ENCODE measurements at regions not wholly inside any gene's neighbourhood (a gene's known extent, or its start where the extent isn't known, plus 50 kb on each side); places are given as distances from the start of the nearest gene placed in this dataset.

GRCh38 chr1:219792337-219793021 is 135.9 kb downstream of the SLC30A10 start:
- no peak for DNase-seq (ENCODE audit: low read depth)
- no peak overlapping the region for H3K4me3 ChIP-seq (ENCODE audit: low read depth, low read length)
- no peak for TF ChIP-seq CTCF (IDR thresholded peaks at IDR 0.05; ENCODE audit: insufficient read depth, low read depth, low read length, missing control alignments)

GRCh38 chr1:219791766-219792165 is 136.6 kb downstream of the SLC30A10 start:
- no peak for TF ChIP-seq CTCF (IDR thresholded peaks at IDR 0.05; ENCODE audit: insufficient read depth, low read depth, low read length, missing control alignments)
- DNase-seq (ENCODE audit: low read depth), result no peak
- no peak overlapping the region for H3K4me3 ChIP-seq (ENCODE audit: low read depth, low read length)

DNA sequence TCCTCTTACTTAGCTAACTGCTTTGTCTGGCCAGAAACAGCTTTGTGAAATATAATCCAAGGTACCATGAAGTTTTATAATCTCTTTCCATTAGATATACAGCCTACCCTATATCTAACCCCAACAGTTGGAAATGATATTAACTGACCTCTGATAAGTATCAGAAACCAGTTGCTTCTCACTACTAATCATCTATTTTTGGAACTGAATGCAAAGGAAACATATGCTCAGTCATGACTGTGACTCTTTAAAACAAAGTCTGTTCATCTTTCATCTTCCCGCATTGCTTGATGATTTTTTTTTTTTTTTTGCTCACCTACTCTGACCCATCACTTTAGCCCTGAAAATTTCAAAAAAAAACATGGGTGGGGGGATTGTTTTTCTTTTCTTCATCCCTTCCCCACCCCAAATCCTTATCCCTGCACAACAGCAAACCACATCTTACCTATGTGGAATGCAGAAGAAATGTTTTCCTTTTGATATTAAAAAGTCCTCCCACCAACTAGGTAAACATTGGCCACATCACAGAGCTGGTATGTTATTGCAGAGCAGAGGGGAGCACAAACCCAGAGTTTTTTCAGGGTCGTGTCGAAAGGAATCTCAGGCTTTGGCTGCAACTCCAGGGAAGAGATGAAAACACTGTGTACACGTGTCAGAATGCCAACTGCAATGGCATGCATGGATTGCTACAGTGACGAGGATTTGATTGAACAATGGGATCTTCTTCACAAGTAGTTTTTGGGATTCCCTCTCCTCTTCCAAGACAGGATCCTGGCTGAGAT is 137.3 kb downstream of the SLC30A10 start:
- no peak for TF ChIP-seq CTCF (IDR thresholded peaks at IDR 0.05; ENCODE audit: insufficient read depth, low read depth, low read length, missing control alignments)
- DNase-seq (ENCODE audit: low read depth), result no peak

DNA sequence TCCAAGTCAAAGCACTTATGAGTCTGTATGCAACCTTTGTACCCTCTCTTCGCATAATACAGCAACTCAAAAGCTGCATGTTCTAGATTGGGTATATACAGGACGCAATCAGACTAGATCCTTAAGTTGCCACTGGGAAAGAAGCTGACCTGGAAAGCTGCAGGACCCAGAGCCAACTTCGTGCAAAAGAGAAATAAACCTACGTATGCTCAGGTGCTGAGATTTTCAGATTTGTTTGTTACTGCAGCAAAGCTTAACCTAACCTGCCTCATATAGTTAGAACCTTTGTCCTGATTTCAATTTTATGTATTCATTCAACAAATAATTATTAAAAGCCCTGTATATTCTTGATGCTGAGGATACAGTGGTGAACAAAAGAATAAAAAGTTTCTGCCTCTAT is 139.7 kb downstream of the SLC30A10 start:
- no peak overlapping the region for H3K4me3 ChIP-seq (ENCODE audit: low read depth, low read length)
- no peak for DNase-seq (ENCODE audit: low read depth)
- TF ChIP-seq CTCF (IDR thresholded peaks at IDR 0.05; ENCODE audit: insufficient read depth, low read depth, low read length, missing control alignments), result no peak

More for the DNA sequence above, 137.3 kb downstream of the SLC30A10 start:
- no peak overlapping the region for H3K4me3 ChIP-seq (ENCODE audit: low read depth, low read length)

DNA sequence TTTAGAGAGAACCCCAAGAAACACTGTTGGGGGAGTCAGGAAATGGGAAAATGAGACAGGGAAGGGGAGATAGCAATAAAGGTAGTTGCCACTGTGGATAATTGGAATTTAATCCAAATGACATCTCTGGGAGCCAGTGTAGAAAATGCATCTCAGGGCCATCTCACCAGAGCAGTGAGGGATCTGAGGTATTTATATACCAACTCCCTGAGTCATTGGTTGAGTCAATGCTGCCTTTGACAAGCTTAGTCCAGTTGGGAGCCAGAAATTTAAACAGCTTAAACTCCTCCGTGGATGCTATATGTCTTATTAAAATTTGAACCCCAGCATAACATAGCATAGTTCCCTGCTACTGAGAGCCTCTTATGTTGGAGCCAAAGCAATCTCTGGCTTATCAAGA is 140.3 kb downstream of the SLC30A10 start:
- no peak for TF ChIP-seq CTCF (IDR thresholded peaks at IDR 0.05; ENCODE audit: insufficient read depth, low read depth, low read length, missing control alignments)
- no peak overlapping the region for H3K4me3 ChIP-seq (ENCODE audit: low read depth, low read length)
- no peak for DNase-seq (ENCODE audit: low read depth)

- DNase-seq (ENCODE audit: low read depth), result no peak
- no peak for TF ChIP-seq CTCF (IDR thresholded peaks at IDR 0.05; ENCODE audit: insufficient read depth, low read depth, low read length, missing control alignments)
- no peak overlapping the region for H3K4me3 ChIP-seq (ENCODE audit: low read depth, low read length)
Measured at GRCh38 chr1:219784660-219785381, 143.5 kb downstream of the SLC30A10 start.
